SK-N-SH (cell line): ENCODE measurements at regions not wholly inside any gene's neighbourhood (a gene's known extent, or its start where the extent isn't known, plus 50 kb on each side); places are given as distances from the start of the nearest gene placed in this dataset.

Source experiments
- CTCF ChIA-PET: fragments of 300-600, 350-600 bp; formaldehyde crosslinking; extraction: SDS; loops from one replicate; lab custom pipeline; 2021; lab: Yijun Ruan, JAX
- POLR2A ChIA-PET: fragments of 350-600 bp; sonication (Branson Sonifier 250); formaldehyde crosslinking; extraction: SDS; loops from one replicate; lab custom pipeline; 2020; ENCODE audit warnings: antibody characterized with exemption, inconsistent platforms; lab: Yijun Ruan, JAX
- DNase-seq: peaks from one replicate; pipeline ENCODE4 v3.0.0; 2012
- H2AFZ ChIP-seq: fragments of 200-600 bp; sonication (generic); 2 replicates; pipeline ENCODE4 v1.8.1; 2016; ENCODE audit warnings: antibody characterized with exemption, mild to moderate bottlenecking, low read depth
- H3F3A ChIP-seq: fragments of 200-600 bp; sonication (generic); replicated peaks from 2 replicates; pipeline ENCODE3; 2016; ENCODE audit warnings: antibody characterized with exemption, mild to moderate bottlenecking; ENCODE audit not compliant: insufficient read depth
- H3K27ac ChIP-seq, 2 experiments: fragments of 200-500 bp in 1 of 2; fragments of 200-600 bp in 1 of 2; sonication (Bioruptor generic) in 1 of 2; sonication (generic), shearing (Covaris generic) in 1 of 2; 2 replicates each; pipeline versions ENCODE4 v1.5.1 to v1.6.1; 2014 to 2016; ENCODE audit warnings: low read depth in 2 of 2, inconsistent platforms in 1 of 2, low read length in 1 of 2, mild to moderate bottlenecking in 1 of 2, mixed read lengths in 1 of 2
- H3K27me3 ChIP-seq: fragments of 200-600 bp; sonication (generic), shearing (Covaris generic); 2 replicates; pipeline ENCODE4 v1.6.1; 2016; ENCODE audit warnings: mixed run types; ENCODE audit not compliant: insufficient read depth
- H3K36me3 ChIP-seq, 2 experiments: fragments of 200-500 bp in 1 of 2; fragments of 200-600 bp in 1 of 2; sonication (Bioruptor generic) in 1 of 2; sonication (generic) in 1 of 2; replicated peaks in 1 of 2; 2 replicates each; pipeline versions ENCODE3 to v1.5.1; 2014 to 2016; ENCODE audit warnings: low read length in 1 of 2, mild to moderate bottlenecking in 1 of 2; ENCODE audit not compliant: insufficient read depth in 2 of 2, control insufficient read depth in 1 of 2
- H3K4me1 ChIP-seq, 2 experiments: fragments of 200-500 bp in 1 of 2; fragments of 200-600 bp in 1 of 2; sonication (Bioruptor generic) in 1 of 2; sonication (generic), shearing (Covaris generic) in 1 of 2; 2 replicates each; pipeline versions ENCODE4 v1.5.1 to v1.6.1; 2014 to 2016; ENCODE audit warnings: low read depth in 1 of 2, low read length in 1 of 2, mixed run types in 1 of 2; ENCODE audit not compliant: insufficient read depth in 2 of 2, control insufficient read depth in 1 of 2
- H3K4me2 ChIP-seq: fragments of 200-600 bp; sonication (generic), shearing (Covaris generic); 2 replicates; pipeline ENCODE4 v1.6.1; 2017; ENCODE audit warnings: mixed run types
- H3K4me3 ChIP-seq, 2 experiments: fragments of 200-500 bp in 1 of 2; fragments of 200-600 bp in 1 of 2; sonication (Bioruptor generic) in 1 of 2; sonication (generic), shearing (Covaris generic) in 1 of 2; 2 replicates each; pipeline versions ENCODE4 v1.5.1 to v1.8.1; 2014 to 2016; ENCODE audit warnings: low read depth in 2 of 2, inconsistent platforms in 1 of 2, low read length in 1 of 2, mild to moderate bottlenecking in 1 of 2, mixed read lengths in 1 of 2, moderate library complexity in 1 of 2
- H3K79me2 ChIP-seq: fragments of 200-600 bp; sonication (generic); 2 replicates; pipeline ENCODE4 v1.8.1; 2017; ENCODE audit warnings: mild to moderate bottlenecking; ENCODE audit not compliant: insufficient read depth
- H3K9ac ChIP-seq: fragments of 200-600 bp; sonication (generic); 2 replicates; pipeline ENCODE4 v1.6.1; 2017; ENCODE audit warnings: mixed run types
- H3K9me2 ChIP-seq: fragments of 200-600 bp; sonication (generic); 2 replicates; pipeline ENCODE4 v1.6.1; 2017; ENCODE audit warnings: mixed run types
- H3K9me3 ChIP-seq: fragments of 200-600 bp; sonication (generic); 2 replicates; pipeline ENCODE4 v1.6.1; 2017; ENCODE audit warnings: mixed run types, mild to moderate bottlenecking, moderate library complexity
- H4K20me1 ChIP-seq: fragments of 200-600 bp; sonication (generic); 2 replicates; pipeline ENCODE4 v1.6.1; 2017; ENCODE audit warnings: mild to moderate bottlenecking, mixed run types; ENCODE audit not compliant: insufficient read depth
- CHD2 ChIP-seq: fragments of 150-350 bp; IDR thresholded peaks from 2 replicates; pipeline ENCODE4 v1.6.1; 2018; ENCODE audit warnings: low read length; ENCODE audit not compliant: partially characterized antibody
- CTCF ChIP-seq: fragments of 200-600 bp; sonication (generic); IDR thresholded peaks from 2 replicates; pipeline ENCODE4 v1.6.1; 2017; ENCODE audit warnings: antibody characterized with exemption, mild to moderate bottlenecking, moderate library complexity
- ELF1 ChIP-seq: IDR thresholded peaks from 2 replicates; pipeline ENCODE4 v1.4.0; 2012
- EZH2phosphoT487 ChIP-seq: fragments of 200-600 bp; sonication (generic); IDR thresholded peaks from 2 replicates; pipeline ENCODE4 v1.6.1; 2017; ENCODE audit warnings: low read depth, mixed run types, mild to moderate bottlenecking, antibody characterized with exemption, moderate library complexity, borderline replicate concordance
- GABPA ChIP-seq: IDR thresholded peaks from 2 replicates; pipeline ENCODE4 v1.4.0; 2012; ENCODE audit warnings: low read depth, mild to moderate bottlenecking
- MAX ChIP-seq: IDR thresholded peaks from 2 replicates; pipeline ENCODE4 v1.4.0; 2012; ENCODE audit warnings: low read depth
- MXI1 ChIP-seq: IDR thresholded peaks from 2 replicates; pipeline ENCODE4 v1.6.1; 2012; ENCODE audit warnings: mild to moderate bottlenecking, low read depth, low read length, improper control_type of control experiment
- POLR2AphosphoS5 ChIP-seq: IDR thresholded peaks from 2 replicates; pipeline ENCODE4 v1.6.1; 2012; ENCODE audit warnings: low read depth, low read length
- RXRA ChIP-seq: IDR thresholded peaks from 2 replicates; pipeline ENCODE4 v1.4.0; 2012; ENCODE audit warnings: low read depth, mild to moderate bottlenecking, borderline replicate concordance
- TAF1 ChIP-seq: IDR thresholded peaks from 2 replicates; pipeline ENCODE4 v1.6.1; 2012; ENCODE audit warnings: low read depth, mild to moderate bottlenecking, low read length, moderate library complexity, borderline replicate concordance
- USF1 ChIP-seq: IDR thresholded peaks from 2 replicates; pipeline ENCODE4 v1.4.0; 2012; ENCODE audit warnings: low read depth, borderline replicate concordance
- WGBS: methylation state at CpG from one replicate; pipeline ENCODE4 v1.1.6; 2017; ENCODE audit warnings: low lambda C conversion rate; 5-methylcytosine and 5-hydroxymethylcytosine counted together
- TF ChIP-seq, protein P1 (sequence below): IDR thresholded peaks from 2 replicates; pipeline ENCODE4 v1.6.1; 2012; ENCODE audit warnings: mild to moderate bottlenecking, low read depth, low read length, moderate library complexity

DNA sequence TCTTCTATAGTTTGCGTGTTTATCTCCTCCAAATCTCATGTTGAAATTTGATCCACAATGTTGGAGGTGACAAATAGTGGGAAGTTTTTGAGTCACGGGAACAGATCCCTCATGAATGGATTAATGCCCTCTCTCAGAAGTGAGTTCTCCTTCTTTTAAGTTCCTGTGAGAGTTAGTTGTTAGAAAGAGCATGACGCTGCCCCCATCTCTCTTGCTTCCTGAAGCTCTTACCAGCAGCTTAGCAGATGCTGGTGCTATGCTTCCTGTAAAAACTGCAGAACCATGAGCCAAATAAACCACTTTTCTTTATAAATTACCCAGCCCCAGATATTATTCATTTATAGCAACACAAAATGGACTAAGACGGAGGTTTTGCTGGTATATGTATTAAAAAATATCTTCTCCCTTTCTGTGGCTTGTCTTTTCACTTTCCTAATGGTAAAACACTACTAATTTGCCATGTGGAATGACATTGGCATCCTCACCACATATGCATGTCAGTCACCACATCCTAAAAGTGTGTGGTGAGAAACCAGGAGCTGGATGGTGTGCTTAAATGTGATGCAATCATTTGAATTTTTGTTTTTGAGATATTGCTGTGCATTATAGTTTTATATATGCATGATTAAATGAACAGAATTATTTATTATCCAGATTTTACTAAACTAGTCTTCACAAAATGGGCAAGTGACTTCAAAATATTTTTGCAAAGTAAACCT, 449.3 kb downstream of the ADAMTS20 start:
- no peak overlapping the region for H3K4me3 ChIP-seq
- no peaks in the 10 kb centered on the region for H3K27me3 ChIP-seq
- DNase-seq: no peak
- no peak for TF ChIP-seq CHD2
- TF ChIP-seq, protein P1, sequence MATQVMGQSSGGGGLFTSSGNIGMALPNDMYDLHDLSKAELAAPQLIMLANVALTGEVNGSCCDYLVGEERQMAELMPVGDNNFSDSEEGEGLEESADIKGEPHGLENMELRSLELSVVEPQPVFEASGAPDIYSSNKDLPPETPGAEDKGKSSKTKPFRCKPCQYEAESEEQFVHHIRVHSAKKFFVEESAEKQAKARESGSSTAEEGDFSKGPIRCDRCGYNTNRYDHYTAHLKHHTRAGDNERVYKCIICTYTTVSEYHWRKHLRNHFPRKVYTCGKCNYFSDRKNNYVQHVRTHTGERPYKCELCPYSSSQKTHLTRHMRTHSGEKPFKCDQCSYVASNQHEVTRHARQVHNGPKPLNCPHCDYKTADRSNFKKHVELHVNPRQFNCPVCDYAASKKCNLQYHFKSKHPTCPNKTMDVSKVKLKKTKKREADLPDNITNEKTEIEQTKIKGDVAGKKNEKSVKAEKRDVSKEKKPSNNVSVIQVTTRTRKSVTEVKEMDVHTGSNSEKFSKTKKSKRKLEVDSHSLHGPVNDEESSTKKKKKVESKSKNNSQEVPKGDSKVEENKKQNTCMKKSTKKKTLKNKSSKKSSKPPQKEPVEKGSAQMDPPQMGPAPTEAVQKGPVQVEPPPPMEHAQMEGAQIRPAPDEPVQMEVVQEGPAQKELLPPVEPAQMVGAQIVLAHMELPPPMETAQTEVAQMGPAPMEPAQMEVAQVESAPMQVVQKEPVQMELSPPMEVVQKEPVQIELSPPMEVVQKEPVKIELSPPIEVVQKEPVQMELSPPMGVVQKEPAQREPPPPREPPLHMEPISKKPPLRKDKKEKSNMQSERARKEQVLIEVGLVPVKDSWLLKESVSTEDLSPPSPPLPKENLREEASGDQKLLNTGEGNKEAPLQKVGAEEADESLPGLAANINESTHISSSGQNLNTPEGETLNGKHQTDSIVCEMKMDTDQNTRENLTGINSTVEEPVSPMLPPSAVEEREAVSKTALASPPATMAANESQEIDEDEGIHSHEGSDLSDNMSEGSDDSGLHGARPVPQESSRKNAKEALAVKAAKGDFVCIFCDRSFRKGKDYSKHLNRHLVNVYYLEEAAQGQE: no peak
- no peak for TF ChIP-seq RXRA
- no peak for TF ChIP-seq CTCF
- no peak for TF ChIP-seq MXI1
- TF ChIP-seq EZH2phosphoT487: no peak
- no peak for TF ChIP-seq TAF1
- no peak for TF ChIP-seq USF1
- no peak for TF ChIP-seq ELF1
- no peak for TF ChIP-seq POLR2AphosphoS5
- no peak for TF ChIP-seq MAX
- TF ChIP-seq GABPA: no peak
- no peaks in the 10 kb centered on the region for H3K36me3 ChIP-seq
- no peak overlapping the region for H3K9ac ChIP-seq
- no peaks in the 10 kb centered on the region for H3F3A ChIP-seq
- ChIA-PET CTCF (no interaction called here), POLR2A (no interaction called here)
- H3K4me2 ChIP-seq: no peak overlapping the region
- no peaks in the 10 kb centered on the region for H3K79me2 ChIP-seq
- no peaks in the 10 kb centered on the region for H3K9me3 ChIP-seq
- no peak overlapping the region for H2AFZ ChIP-seq
- peaks cover 0 to 8% of the 10 kb centered on the region in 2 experiments; a peak in 2 of 4 replicates for H3K4me1 ChIP-seq
- H3K27ac ChIP-seq: no peak overlapping the region
- no peaks in the 10 kb centered on the region for H4K20me1 ChIP-seq
- no peaks in the 10 kb centered on the region for H3K9me2 ChIP-seq
- 29% methylated on average over 4 of the region's 4 CpGs for WGBS
